Sigmoid colon (tissue), 4 donors: ENCODE measurements at regions not wholly inside any gene's neighbourhood (a gene's known extent, or its start where the extent isn't known, plus 50 kb on each side); places are given as distances from the start of the nearest gene placed in this dataset.

Experiments used
- CTCF ChIP-seq, 4 experiments: fragments of 450-650 bp in 3 of 4; fragments of 200-600 bp in 1 of 4; IDR thresholded peaks; one replicate each; pipeline ENCODE4 v1.5.1; 2016 to 2019; ENCODE audit warnings: antibody characterized with exemption in 4 of 4, mild to moderate bottlenecking in 3 of 4, moderate library complexity in 2 of 4
- EP300 ChIP-seq, 4 donors: sonication (generic); formaldehyde crosslinking; IDR thresholded peaks; one replicate each; pipeline ENCODE4 v1.6.1; 2017; ENCODE audit warnings: antibody characterized with exemption in 4 of 4
- POLR2A ChIP-seq, 2 donors: fragments of 450-650 bp; IDR thresholded peaks; one replicate each; pipeline ENCODE4 v1.6.1; 2016; ENCODE audit warnings: antibody characterized with exemption in 2 of 2, mild to moderate bottlenecking in 2 of 2, moderate library complexity in 2 of 2
- POLR2AphosphoS5 ChIP-seq, 4 donors: sonication (generic); formaldehyde crosslinking; IDR thresholded peaks; one replicate each; pipeline ENCODE4 v1.6.1; 2017; ENCODE audit warnings: antibody characterized with exemption in 4 of 4

DNA sequence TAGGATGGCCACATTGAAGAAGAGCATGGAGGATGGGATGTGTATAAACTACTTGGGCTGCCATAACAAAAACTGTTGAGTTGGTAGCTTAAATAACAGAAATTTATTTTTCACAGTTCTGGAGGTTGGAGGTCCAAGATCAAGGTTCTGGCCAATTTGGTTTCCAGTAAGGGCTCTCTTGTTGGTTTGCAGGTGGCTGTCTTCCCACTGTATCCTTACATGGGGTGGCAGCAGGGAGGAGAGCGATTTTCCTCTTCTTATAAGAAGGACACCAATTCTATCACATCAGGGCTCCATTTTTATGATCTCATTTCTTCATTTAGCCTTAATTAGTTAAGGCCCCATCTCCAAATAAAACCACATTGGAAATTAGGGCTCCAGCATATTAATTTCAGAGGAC is 465.7 kb downstream of the GADD45G start:
- TF ChIP-seq CTCF (IDR thresholded peaks at IDR 0.05): no peak
- TF ChIP-seq POLR2A (IDR thresholded peaks at IDR 0.05): no peak
- no peak for TF ChIP-seq POLR2AphosphoS5 (IDR thresholded peaks at IDR 0.05)
- no peak for TF ChIP-seq EP300 (IDR thresholded peaks at IDR 0.05)
